HCT116 (cell line): ENCODE measurements at regions not wholly inside any gene's neighbourhood (a gene's known extent, or its start where the extent isn't known, plus 50 kb on each side); places are given as distances from the start of the nearest gene placed in this dataset.
A peak's percentile ranks its signal among the peaks of the same experiment; 100 is the strongest.

Experiments
- ATAC-seq: fragments of 200-7000 bp; cut with Tn5 transposase; 2 replicates; pipeline ENCODE4 v1.9.1; 2020; ENCODE audit warnings: mild to moderate bottlenecking, moderate library complexity
- BruUV-seq: library from RNA; stranded (reverse); fragments of 400-500 nt; replicated peaks from 2 replicates; lab custom pipeline; 2021; lab: Mats Ljungman, UMichigan
- CTCF ChIA-PET: fragments of 300-600 bp; sonication (Branson Sonifier 250); formaldehyde crosslinking; loops from one replicate; lab custom pipeline; 2021; ENCODE audit warnings: antibody characterized with exemption; lab: Charles Lee
- POLR2A ChIA-PET: fragments of 300-600, 350-600 bp; sonication (Branson Sonifier 250); formaldehyde crosslinking; loops from one replicate; lab custom pipeline; 2021; ENCODE audit warnings: antibody characterized with exemption; lab: Charles Lee
- RAD21 ChIA-PET, 2 experiments: fragments of 300-600 bp; sonication (Branson Sonifier 250); formaldehyde crosslinking; loops; one replicate each; lab custom pipeline; 2023; ENCODE audit warnings: low total read pairs in 2 of 2; ENCODE audit not compliant: uncharacterized antibody in 2 of 2, unreplicated experiment in 2 of 2, low non-redundant PET in 1 of 2; lab: Charles Lee
- DNase-seq: peaks from one replicate; pipeline ENCODE4 v3.0.0-alpha.2; 2010; ENCODE audit warnings: low read depth, low spot score
- H2AFZ ChIP-seq: fragments of 200-600 bp; shearing (Covaris generic), sonication (generic); 2 replicates; pipeline ENCODE4 v1.6.1; 2017; ENCODE audit warnings: low read depth, mixed run types, mixed read lengths, antibody characterized with exemption, low read length; ENCODE audit not compliant: poor library complexity, severe bottlenecking
- H3K27ac ChIP-seq: 2 replicates; pipeline ENCODE4 v1.5.1; 2012; ENCODE audit warnings: low read depth, low read length
- H3K27me3 ChIP-seq: fragments of 200-600 bp; sonication (generic); 2 replicates; pipeline ENCODE4 v1.6.1; 2016; ENCODE audit warnings: mixed run types, low read length, mixed read lengths; ENCODE audit not compliant: insufficient read depth
- H3K36me3 ChIP-seq, 2 experiments: fragments of 200-500 bp in 1 of 2; fragments of 200-600 bp in 1 of 2; sonication (Bioruptor generic) in 1 of 2; sonication (generic) in 1 of 2; 2 replicates each; pipeline versions ENCODE4 v1.5.1 to v1.6.1; 2014 to 2016; ENCODE audit warnings: low read length in 2 of 2, inconsistent platforms in 1 of 2, mixed read lengths in 1 of 2, mixed run types in 1 of 2; ENCODE audit not compliant: insufficient read depth in 2 of 2, control insufficient read depth in 1 of 2
- H3K4me1 ChIP-seq, 2 experiments: fragments of 200-600 bp in 1 of 2; sonication (generic) in 1 of 2; 2 replicates each; pipeline versions ENCODE4 v1.5.1 to v1.6.1; 2012 to 2017; ENCODE audit warnings: low read length in 2 of 2, inconsistent platforms in 1 of 2, mild to moderate bottlenecking in 1 of 2, mixed read lengths in 1 of 2, mixed run types in 1 of 2, moderate library complexity in 1 of 2; ENCODE audit not compliant: insufficient read depth in 2 of 2, control insufficient read depth in 1 of 2
- H3K4me2 ChIP-seq: fragments of 200-600 bp; sonication (generic); 2 replicates; pipeline ENCODE4 v1.6.1; 2017; ENCODE audit warnings: mixed run types, low read length, mixed read lengths
- H3K4me3 ChIP-seq, 2 experiments: fragments of 200-600 bp in 1 of 2; sonication (generic) in 1 of 2; replicated peaks in 1 of 2; 2 replicates each; pipeline ENCODE4 v1.5.1; 2011 to 2016; ENCODE audit warnings: low read length in 2 of 2, control low read depth in 1 of 2, low read depth in 1 of 2, mild to moderate bottlenecking in 1 of 2, mixed read lengths in 1 of 2, mixed run types in 1 of 2
- H3K79me2 ChIP-seq: fragments of 200-600 bp; sonication (generic); 2 replicates; pipeline ENCODE4 v1.6.1; 2017; ENCODE audit warnings: mild to moderate bottlenecking, mixed run types, low read length, moderate library complexity, mixed read lengths; ENCODE audit not compliant: insufficient read depth
- H3K9ac ChIP-seq: fragments of 200-600 bp; sonication (generic); 2 replicates; pipeline ENCODE4 v1.6.1; 2016; ENCODE audit warnings: low read length, mixed read lengths
- H3K9me2 ChIP-seq: fragments of 200-600 bp; sonication (generic), shearing (Covaris generic); 2 replicates; pipeline ENCODE4 v1.6.1; 2017; ENCODE audit warnings: mixed run types, mild to moderate bottlenecking, moderate library complexity; ENCODE audit not compliant: insufficient read depth
- H3K9me3 ChIP-seq, 2 experiments: fragments of 200-500 bp in 1 of 2; fragments of 200-600 bp in 1 of 2; sonication (Bioruptor generic) in 1 of 2; sonication (generic) in 1 of 2; 2 replicates each; pipeline ENCODE4 v1.6.1; 2014 to 2017; ENCODE audit warnings: low read length in 2 of 2, mixed read lengths in 2 of 2, inconsistent platforms in 1 of 2, low read depth in 1 of 2, mild to moderate bottlenecking in 1 of 2, mixed run types in 1 of 2, moderate library complexity in 1 of 2; ENCODE audit not compliant: control insufficient read depth in 1 of 2, insufficient read depth in 1 of 2
- H4K20me1 ChIP-seq: fragments of 200-600 bp; sonication (generic), shearing (Covaris generic); 2 replicates; pipeline ENCODE4 v1.6.1; 2017; ENCODE audit warnings: mixed run types, mild to moderate bottlenecking, moderate library complexity; ENCODE audit not compliant: insufficient read depth
- EZH2phosphoT487 ChIP-seq: fragments of 200-600 bp; IDR thresholded peaks from 2 replicates; pipeline ENCODE4 v1.6.1; 2018; ENCODE audit warnings: antibody characterized with exemption, borderline replicate concordance
- FOSL1 ChIP-seq: IDR thresholded peaks from 2 replicates; pipeline ENCODE4 v1.6.1; 2012; ENCODE audit warnings: low read depth
- MAX ChIP-seq: IDR thresholded peaks from 2 replicates; pipeline ENCODE4 v1.6.1; 2012
- SRF ChIP-seq: IDR thresholded peaks from 2 replicates; pipeline ENCODE4 v1.6.1; 2012; ENCODE audit warnings: low read depth
- ZBTB33 ChIP-seq: IDR thresholded peaks from 2 replicates; pipeline ENCODE4 v1.6.1; 2011; ENCODE audit warnings: mild to moderate bottlenecking, low read length, moderate library complexity; ENCODE audit not compliant: insufficient replicate concordance; ENCODE audit errors: extremely low read depth
- ZFX ChIP-seq: fragments of 450-650 bp; IDR thresholded peaks from 2 replicates; pipeline ENCODE4 v1.6.1; 2017
- ZNF274 ChIP-seq: fragments of 200-500 bp; sonication (Bioruptor generic); IDR thresholded peaks from 2 replicates; pipeline ENCODE4 v1.6.1; 2014; ENCODE audit warnings: mild to moderate bottlenecking, low read depth, low read length, inconsistent platforms
- intact Hi-C: fragments of 100-400 bp; cut with micrococcal nuclease; formaldehyde crosslinking; loops from 2 replicates; pipeline ENCODE4 v1.10.0; 2022

GRCh38 chr18:22342625-22343024 is 75.1 kb downstream of the CTAGE1 start:
- H4K20me1 ChIP-seq, result no peaks in the 10 kb centered on the region
- ATAC-seq, result peak; percentile 22; the same call in 1 of the 2 replicates
- DNase-seq, result no peak
- intact Hi-C loops, result no loop called here
- no peak overlapping the region; the same call in 1 of the 2 replicates for H3K4me2 ChIP-seq
- ChIA-PET POLR2A (no interaction called here), RAD21 (no interaction called here), CTCF (no interaction called here)
- 0 out of 2 replicates have a peak, but pooled peaks cover 3% of the 10 kb centered on the region for H3K27me3 ChIP-seq
- H3K9me3 ChIP-seq, result no peaks in the 10 kb centered on the region
- no peaks in the 10 kb centered on the region for H3K36me3 ChIP-seq
- no peak overlapping the region for H3K27ac ChIP-seq
- H3K4me3 ChIP-seq, result no peak overlapping the region
- no TSS peak for BruUV-seq
- H3K9me2 ChIP-seq, result no peaks in the 10 kb centered on the region
- H3K79me2 ChIP-seq, result no peaks in the 10 kb centered on the region
- peaks cover 27 to 30% of the 10 kb centered on the region in 2 experiments for H3K4me1 ChIP-seq
- no peak for TF ChIP-seq SRF
- TF ChIP-seq FOSL1, result no peak
- TF ChIP-seq ZBTB33, result no peak
- no peak for TF ChIP-seq ZNF274
- TF ChIP-seq ZFX, result no peak
- TF ChIP-seq EZH2phosphoT487, result no peak
- no peak overlapping the region for H3K9ac ChIP-seq
- H2AFZ ChIP-seq, result no peak overlapping the region

GRCh38 chr18:22340331-22340730 is 77.4 kb downstream of the CTAGE1 start:
- no peaks in the 10 kb centered on the region for H3K36me3 ChIP-seq
- H3K4me1 ChIP-seq, result peaks cover 8% of the 10 kb centered on the region in 2 experiments; a peak in 3 of 4 replicates
- H3K27me3 ChIP-seq, result 0 out of 2 replicates have a peak, but pooled peaks cover 3% of the 10 kb centered on the region
- RAD21 ChIA-PET, result no interaction called here
- intact Hi-C loops, result no loop called here
- H2AFZ ChIP-seq, result no peak overlapping the region
- no peak for ATAC-seq
- DNase-seq, result no peak
- no peak overlapping the region for H3K27ac ChIP-seq
- no peaks in the 10 kb centered on the region for H3K79me2 ChIP-seq
- H4K20me1 ChIP-seq, result no peaks in the 10 kb centered on the region
- no peak overlapping the region for H3K4me2 ChIP-seq
- H3K9me2 ChIP-seq, result no peaks in the 10 kb centered on the region
- BruUV-seq, result no TSS peak
- POLR2A ChIA-PET, result no interaction called here
- no peaks in the 10 kb centered on the region for H3K9me3 ChIP-seq
- CTCF ChIA-PET, result no interaction called here
- no peak for TF ChIP-seq MAX
- H3K9ac ChIP-seq, result no peak overlapping the region
- H3K4me3 ChIP-seq, result no peak overlapping the region
